Thyroid gland (tissue), 4 donors: ENCODE measurements at regions not wholly inside any gene's neighbourhood (a gene's known extent, or its start where the extent isn't known, plus 50 kb on each side); places are given as distances from the start of the nearest gene placed in this dataset.

Experiments used
- POLR2A ChIP-seq, 2 donors: fragments of 450-650 bp; IDR thresholded peaks; one replicate each; pipeline ENCODE4 v1.6.1; 2017; ENCODE audit warnings: antibody characterized with exemption in 2 of 2, mild to moderate bottlenecking in 2 of 2, moderate library complexity in 1 of 2
- TF ChIP-seq, protein P1 (sequence below), 6 experiments: fragments of 200-600 bp in 3 of 6; fragments of 450-650 bp in 3 of 6; sonication (generic) in 3 of 6; IDR thresholded peaks; one replicate each; pipeline ENCODE4 v1.5.1; 2016 to 2019; ENCODE audit warnings: antibody characterized with exemption in 6 of 6, mild to moderate bottlenecking in 2 of 6, inconsistent platforms in 1 of 6, moderate library complexity in 1 of 6

DNA sequence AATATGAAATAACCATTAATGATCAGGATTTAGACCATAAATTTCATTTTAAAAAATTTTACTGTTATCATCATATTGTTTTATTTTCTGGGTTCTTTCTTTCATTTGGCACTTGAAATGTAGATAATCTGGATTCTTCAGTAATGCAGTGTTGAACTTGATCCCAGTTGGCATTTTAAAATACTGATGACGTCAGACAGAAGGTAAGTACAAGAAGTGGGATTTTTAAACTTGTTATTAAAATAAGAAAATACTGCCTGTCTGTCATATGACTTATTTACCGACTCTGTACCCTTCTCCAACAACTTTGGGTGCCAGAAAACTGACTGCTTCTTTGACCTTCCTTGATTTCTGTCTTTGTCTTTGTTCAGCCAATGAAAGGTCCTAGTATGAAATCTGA is 415.1 kb upstream of the NEGR1 start:
- no peak for TF ChIP-seq POLR2A (IDR thresholded peaks at IDR 0.05)
- TF ChIP-seq, protein P1, sequence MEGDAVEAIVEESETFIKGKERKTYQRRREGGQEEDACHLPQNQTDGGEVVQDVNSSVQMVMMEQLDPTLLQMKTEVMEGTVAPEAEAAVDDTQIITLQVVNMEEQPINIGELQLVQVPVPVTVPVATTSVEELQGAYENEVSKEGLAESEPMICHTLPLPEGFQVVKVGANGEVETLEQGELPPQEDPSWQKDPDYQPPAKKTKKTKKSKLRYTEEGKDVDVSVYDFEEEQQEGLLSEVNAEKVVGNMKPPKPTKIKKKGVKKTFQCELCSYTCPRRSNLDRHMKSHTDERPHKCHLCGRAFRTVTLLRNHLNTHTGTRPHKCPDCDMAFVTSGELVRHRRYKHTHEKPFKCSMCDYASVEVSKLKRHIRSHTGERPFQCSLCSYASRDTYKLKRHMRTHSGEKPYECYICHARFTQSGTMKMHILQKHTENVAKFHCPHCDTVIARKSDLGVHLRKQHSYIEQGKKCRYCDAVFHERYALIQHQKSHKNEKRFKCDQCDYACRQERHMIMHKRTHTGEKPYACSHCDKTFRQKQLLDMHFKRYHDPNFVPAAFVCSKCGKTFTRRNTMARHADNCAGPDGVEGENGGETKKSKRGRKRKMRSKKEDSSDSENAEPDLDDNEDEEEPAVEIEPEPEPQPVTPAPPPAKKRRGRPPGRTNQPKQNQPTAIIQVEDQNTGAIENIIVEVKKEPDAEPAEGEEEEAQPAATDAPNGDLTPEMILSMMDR (IDR thresholded peaks at IDR 0.05) = no peak
